ENCODE measurements at regions not wholly inside any gene's neighbourhood (a gene's known extent, or its start where the extent isn't known, plus 50 kb on each side); places are given as distances from the start of the nearest gene placed in this dataset.

- no peak overlapping the region for H3K27ac ChIP-seq
- no peak for DNase-seq (ENCODE audit: low read depth, low spot score)
Observed at GRCh38 chr11:120034176-120034875, 103.6 kb downstream of the TRIM29 start.

DNA sequence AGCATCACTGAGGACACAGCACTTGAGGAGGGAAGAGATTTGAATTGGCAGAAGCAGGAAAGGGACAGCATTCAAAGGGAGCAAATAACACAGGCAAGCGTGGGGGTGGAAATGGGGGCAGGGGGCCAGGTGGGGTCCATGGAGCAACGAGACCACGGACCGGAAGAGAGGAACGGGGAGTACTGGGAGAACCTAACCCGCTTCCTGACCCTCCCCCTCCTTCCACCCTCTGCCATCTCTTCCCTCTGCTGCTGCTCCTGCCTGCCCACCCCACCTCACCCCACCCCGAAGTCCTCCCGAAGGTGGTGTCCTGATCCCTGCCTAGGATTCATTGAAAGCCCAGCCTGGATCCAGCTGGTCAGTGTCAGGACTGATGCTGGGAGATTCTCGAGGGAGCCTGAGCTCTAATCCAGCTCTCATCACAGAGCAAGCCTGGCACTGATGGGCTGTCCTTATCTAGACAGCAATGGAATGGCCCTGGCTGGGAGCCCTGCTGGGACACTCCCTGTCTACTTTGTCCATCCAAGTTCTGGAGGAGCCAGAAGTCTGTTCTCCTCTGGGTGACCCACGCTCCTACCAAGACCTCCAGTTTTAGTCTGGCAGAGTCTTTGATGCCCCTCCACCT, 105.0 kb downstream of the TRIM29 start:
- H3K27ac ChIP-seq, result no peak overlapping the region
- DNase-seq (ENCODE audit: low read depth, low spot score), result no peak

DNA sequence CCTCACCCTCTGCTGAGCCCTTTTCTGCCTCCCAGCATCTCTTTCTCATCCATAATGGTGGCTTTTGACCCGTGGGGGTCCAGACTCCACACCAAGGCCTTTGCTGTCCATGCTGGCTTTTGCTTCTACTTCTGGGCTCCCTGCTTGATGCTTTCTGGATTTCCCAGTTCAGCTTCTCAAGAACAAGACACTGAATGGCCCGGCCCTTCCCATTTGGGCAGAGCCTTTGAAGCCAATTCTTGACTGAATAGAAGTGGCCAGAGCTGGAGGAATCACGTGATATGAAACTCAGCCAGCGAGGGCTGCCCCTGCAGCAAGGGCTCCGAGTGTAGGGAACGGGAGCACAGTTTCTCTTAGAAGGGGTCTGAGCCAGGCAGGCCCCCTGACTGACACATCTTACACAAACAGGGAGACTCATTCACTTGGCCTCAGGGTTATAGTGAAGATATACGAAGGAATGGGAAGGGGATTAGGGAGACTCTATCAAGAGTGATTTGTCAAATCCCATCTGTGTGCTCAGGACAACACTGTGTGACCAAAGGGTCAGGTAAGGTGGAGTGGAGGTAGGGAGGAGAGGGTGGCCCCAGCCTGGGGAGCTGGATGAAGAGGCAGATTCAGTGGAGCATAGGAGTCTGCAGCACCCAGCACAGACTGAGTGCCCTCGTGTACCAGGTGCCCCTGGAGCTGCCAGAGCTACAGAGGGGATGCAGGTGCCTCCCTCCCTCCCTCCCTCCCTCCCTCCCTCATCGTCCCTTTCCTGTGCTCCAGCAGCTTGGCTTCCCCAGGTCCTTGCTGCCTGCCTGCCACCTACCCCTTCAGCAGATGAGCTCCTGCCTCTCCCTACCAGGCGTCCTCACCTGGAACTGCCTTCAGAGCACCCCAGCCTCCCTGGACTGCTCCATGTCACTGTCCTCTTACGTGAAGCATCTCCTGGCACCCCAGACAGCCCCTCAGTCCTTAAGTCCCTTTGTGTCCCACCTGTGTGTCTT, 106.0 kb downstream of the TRIM29 start:
- H3K27ac ChIP-seq, result no peak overlapping the region
- DNase-seq (ENCODE audit: low read depth, low spot score), result no peak

GRCh38 chr11:120031156-120031555, 106.8 kb downstream of the TRIM29 start:
- DNase-seq (ENCODE audit: low read depth, low spot score), result no peak
- H3K27ac ChIP-seq, result no peak overlapping the region

GRCh38 chr11:120030411-120030810, 107.5 kb downstream of the TRIM29 start:
- DNase-seq (ENCODE audit: low read depth, low spot score), result no peak

DNA sequence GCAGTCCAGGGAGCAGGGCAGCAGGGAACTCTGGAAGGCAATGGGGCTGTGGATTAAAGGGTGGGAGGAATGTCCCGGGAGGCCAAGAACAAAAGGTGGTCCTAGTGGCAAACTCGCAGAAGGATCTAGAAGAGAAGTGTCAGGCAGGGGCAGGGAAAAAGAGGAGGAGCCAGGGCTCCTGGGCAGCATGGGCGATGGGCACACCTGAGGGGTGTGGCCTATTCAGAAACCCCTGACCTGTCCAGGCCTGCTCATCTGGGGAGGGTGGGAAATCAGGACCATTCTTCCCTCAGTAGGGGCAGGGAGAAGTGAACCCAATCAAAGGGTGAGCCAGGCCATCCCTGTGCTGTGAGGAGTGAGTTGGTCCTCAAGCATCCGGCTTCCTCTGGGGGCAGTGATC, 108.6 kb downstream of the TRIM29 start:
- no peak for DNase-seq (ENCODE audit: low read depth, low spot score)
- H3K27ac ChIP-seq, result no peak overlapping the region

More at GRCh38 chr11:120030411-120030810, 107.5 kb downstream of the TRIM29 start:
- no peak overlapping the region for H3K27ac ChIP-seq

- DNase-seq (ENCODE audit: low read depth, low spot score), result no peak
- no peak overlapping the region for H3K27ac ChIP-seq
Observed at GRCh38 chr11:120028897-120029258, 109.0 kb downstream of the TRIM29 start.

- H3K27ac ChIP-seq, result no peak overlapping the region
Observed at GRCh38 chr11:120028181-120028896, 109.6 kb downstream of the TRIM29 start.

DNA sequence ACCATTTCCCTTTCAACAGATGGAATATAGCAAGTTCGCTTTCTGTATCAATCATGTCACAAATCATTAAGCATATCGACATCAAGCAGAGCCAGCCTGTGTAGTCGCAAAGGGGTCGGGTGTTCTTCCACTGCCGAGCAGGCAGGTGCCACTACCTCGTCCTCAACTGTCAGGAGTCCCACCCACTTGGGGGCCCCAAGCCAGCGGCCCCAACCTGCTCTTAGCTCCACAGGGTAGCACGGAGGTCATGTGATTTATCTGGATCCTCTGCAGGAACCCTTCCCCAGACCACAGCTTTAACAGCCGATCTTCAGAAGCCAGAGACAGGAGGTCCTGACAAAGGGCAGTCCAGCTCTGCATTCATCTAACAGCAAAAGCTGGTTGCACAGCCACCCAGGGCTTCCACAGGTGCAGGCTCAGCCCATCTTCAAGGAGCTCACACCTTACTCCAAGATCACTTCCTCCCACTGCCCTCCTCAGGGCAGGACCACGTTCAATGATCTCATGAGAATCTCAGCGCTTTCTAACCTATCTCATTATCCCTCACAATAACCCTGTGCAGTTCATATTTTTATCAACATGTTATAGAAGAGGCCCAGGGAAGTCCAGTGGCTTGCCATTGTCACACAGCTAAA, 110.2 kb downstream of the TRIM29 start:
- no peak overlapping the region for H3K27ac ChIP-seq
- no peak for DNase-seq (ENCODE audit: low read depth, low spot score)

More at GRCh38 chr11:120028181-120028896, 109.6 kb downstream of the TRIM29 start:
- no peak for DNase-seq (ENCODE audit: low read depth, low spot score)

DNA sequence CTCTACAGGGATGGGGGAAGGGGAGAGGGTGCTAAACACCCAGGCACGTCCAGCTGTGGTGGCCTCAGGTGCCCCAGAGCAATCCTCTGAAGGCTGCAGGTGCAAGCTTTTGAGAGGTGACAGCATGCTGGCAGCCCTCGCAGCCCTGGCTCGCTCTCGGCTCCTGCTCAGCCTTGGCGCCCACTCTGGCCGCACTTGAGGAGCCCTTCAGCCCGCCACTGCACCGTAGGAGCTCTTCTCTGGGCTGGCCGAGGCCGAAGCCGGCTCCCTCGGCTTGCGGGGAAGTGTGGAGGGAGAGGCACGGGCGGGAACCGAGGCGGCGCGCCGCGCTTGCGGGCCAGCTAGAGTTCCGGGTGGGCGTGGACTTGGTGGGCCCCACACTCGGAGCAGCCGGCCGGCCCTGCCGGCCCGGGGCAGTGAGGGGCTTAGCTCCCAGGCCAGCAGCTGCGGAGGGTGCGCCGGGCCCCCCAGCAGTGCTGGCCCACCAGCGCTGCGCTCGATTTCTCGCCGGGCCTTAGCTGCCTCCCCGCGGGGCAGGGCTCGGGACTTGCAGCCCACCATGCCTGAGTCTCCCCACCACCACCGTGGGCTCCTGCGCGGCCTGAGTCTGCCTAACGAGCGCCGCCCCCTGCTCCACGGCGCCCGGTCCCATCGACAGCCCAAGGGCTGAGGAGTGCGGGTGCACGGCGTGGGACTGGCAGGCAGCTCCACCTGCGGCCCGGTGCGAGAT, 112.1 kb downstream of the TRIM29 start:
- DNase-seq (ENCODE audit: low read depth, low spot score), result no peak
- no peak overlapping the region for H3K27ac ChIP-seq

GRCh38 chr11:120024586-120024985, 113.3 kb downstream of the TRIM29 start:
- no peak for DNase-seq (ENCODE audit: low read depth, low spot score)
- no peak overlapping the region for H3K27ac ChIP-seq

DNA sequence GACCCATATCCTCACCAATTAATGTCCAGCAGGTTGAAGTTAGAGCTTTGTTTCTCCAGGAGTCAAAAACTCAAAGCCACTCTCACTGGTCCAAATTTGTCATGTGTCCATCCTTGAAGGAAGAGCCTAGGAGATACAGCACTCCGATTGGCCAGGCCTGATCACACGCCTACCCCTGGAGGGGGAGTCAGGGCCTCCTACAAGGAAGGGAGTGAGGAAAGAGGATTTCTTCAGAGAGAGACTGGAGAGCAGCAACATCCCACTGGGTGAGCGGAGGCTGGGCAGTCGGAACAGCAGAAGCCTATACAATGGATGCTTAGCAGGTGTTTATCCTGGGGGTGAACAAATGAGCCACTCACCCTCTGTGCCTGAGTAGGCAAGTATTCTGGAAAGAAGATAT, 113.9 kb downstream of the TRIM29 start:
- no peak overlapping the region for H3K27ac ChIP-seq
- DNase-seq (ENCODE audit: low read depth, low spot score), result no peak

DNA sequence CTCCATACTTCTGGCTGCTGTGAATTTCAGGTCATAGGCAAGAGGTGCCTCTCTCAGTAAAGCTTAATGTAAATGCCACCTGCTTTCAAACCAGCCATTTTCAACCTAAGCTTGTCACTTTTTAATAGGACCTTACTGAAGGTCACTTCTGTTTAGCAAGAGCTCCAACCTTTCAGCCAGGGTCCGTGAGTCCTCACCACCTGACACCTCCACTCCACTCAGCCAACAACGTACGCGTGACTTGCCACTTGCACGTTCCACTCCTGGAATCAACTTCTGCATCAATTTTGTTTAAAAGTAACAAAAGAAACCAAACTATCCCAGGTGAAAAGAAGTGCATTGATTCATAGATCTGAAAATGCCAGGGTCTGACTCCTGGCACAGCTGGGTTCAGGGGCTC, 114.4 kb downstream of the TRIM29 start:
- no peak overlapping the region for H3K27ac ChIP-seq
- DNase-seq (ENCODE audit: low read depth, low spot score), result no peak

DNA sequence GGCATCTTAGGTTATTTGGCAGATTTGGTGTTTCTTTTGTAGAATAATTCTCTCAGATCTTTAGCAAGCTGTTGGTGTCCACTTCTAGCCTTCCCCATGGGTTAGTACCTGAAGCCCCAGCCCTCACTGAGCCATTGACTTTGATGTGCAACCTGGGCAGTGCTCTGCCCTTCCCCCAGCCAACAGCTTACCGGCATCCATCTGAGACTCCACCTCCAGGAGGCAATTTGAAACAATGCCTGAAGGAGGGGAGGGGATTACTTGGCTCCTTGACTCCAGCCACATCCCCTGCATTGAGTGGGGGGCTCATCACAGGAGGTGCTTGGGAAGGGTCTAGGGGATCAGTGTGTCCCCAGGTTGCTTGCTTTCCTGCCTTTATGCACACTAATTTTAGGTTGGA, 114.8 kb downstream of the TRIM29 start:
- no peak overlapping the region for H3K27ac ChIP-seq
- DNase-seq (ENCODE audit: low read depth, low spot score), result no peak

- H3K27ac ChIP-seq, result no peak overlapping the region
- no peak for DNase-seq (ENCODE audit: low read depth, low spot score)
Observed at GRCh38 chr11:120022617-120023016, 115.3 kb downstream of the TRIM29 start.

DNA sequence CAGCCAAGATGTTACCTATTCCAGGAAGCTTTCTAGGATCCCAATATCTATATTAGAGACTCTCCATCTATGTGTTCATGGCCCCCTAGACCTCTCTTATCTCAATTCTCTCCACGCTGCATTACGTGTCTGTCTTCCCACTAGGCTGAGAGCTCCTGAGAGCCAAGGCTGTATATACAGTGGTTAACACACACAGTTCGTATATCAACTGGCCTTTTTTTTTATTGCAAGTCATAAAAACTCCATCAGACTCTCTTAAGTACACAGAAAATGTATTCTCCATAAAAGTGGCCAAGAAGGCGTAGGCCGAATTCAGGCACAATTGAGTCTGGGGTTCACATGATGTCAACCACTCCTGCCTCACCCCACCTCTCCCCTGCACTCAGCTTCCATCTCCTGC, 115.9 kb downstream of the TRIM29 start:
- H3K27ac ChIP-seq, result no peak overlapping the region
- no peak for DNase-seq (ENCODE audit: low read depth, low spot score)

- DNase-seq (ENCODE audit: low read depth, low spot score), result no peak
- no peak overlapping the region for H3K27ac ChIP-seq
Observed at GRCh38 chr11:120021391-120021953, 116.4 kb downstream of the TRIM29 start.

DNA sequence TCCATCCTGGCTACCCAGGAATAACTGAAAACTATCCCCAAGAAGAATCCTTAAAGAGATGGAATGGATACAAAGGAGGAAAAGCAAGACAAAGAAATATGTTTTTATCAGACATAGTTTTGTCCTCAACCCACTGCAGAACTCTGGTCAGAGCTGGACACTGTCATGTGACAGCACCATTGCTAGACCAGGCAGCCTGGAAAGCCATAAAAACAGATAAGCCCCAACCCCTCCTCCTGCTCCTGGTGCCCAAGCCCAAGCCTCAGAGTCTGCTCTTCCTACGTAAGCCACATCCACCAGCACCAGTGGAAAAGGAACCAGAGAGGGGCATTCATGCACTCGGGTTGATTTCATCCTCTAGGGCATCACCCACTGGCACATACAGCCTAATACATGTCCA, 116.9 kb downstream of the TRIM29 start:
- H3K27ac ChIP-seq, result no peak overlapping the region
- DNase-seq (ENCODE audit: low read depth, low spot score), result no peak

DNA sequence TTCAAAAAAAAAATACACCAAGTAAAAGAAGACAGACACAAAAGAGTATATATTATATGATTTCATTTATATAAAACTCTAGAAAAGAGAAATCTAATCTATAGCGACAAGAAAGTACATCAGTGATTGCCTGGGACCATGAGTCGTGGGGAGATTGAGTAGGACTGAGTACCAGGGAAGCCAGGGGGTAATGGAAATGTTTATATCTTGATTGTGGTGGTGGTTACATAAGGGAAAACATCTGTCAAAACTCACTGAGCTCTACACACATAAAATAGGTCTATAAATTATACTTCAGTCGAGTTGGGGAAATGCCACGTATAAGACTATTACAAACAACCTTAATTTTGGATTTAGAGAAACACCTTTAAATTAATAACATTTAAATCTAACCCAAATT, 117.4 kb downstream of the TRIM29 start:
- no peak for DNase-seq (ENCODE audit: low read depth, low spot score)

More for the DNA sequence above, 117.4 kb downstream of the TRIM29 start:
- no peak overlapping the region for H3K27ac ChIP-seq

Measured in epithelial cell of prostate (primary cell).